SK-N-MC (cell line): ENCODE measurements at regions not wholly inside any gene's neighbourhood (a gene's known extent, or its start where the extent isn't known, plus 50 kb on each side); places are given as distances from the start of the nearest gene placed in this dataset.

ENCODE experiments used
- DNase-seq: peaks from one replicate; pipeline ENCODE4 v3.0.0-alpha.2; 2011; ENCODE audit warnings: low read depth, low spot score
- H3K27ac ChIP-seq: fragments of 200-600 bp; sonication (generic); 2 replicates; pipeline ENCODE4 v1.5.1; 2016; ENCODE audit warnings: mixed run types
- H3K36me3 ChIP-seq: fragments of 200-600 bp; sonication (generic); 2 replicates; pipeline ENCODE4 v1.6.1; 2017; ENCODE audit warnings: antibody characterized with exemption, low read length, mixed read lengths; ENCODE audit not compliant: insufficient read depth
- H3K4me3 ChIP-seq: fragments of 200-600 bp; sonication (generic); 2 replicates; pipeline ENCODE4 v1.5.1; 2016
- H3K9ac ChIP-seq: fragments of 200-600 bp; sonication (generic); 2 replicates; pipeline ENCODE4 v1.8.0; 2017; ENCODE audit warnings: mixed run types, mixed read lengths; ENCODE audit not compliant: insufficient read length
- H3K9me3 ChIP-seq: fragments of 200-600 bp; sonication (generic); 2 replicates; pipeline ENCODE4 v1.6.1; 2017; ENCODE audit warnings: low read depth, mild to moderate bottlenecking, antibody characterized with exemption, low read length, moderate library complexity, mixed read lengths
- EZH2 ChIP-seq: fragments of 200-600 bp; sonication (generic); IDR thresholded peaks from one replicate; pipeline ENCODE4 v1.6.1; 2017; ENCODE audit warnings: antibody characterized with exemption
- FOXP2 ChIP-seq: optimal IDR thresholded peaks from 2 replicates; pipeline ENCODE3; 2011; ENCODE audit warnings: mild to moderate bottlenecking, moderate library complexity; ENCODE audit not compliant: insufficient read depth; ENCODE audit errors: extremely low read length, control extremely low read depth
- POLR2AphosphoS5 ChIP-seq: IDR thresholded peaks from 2 replicates; pipeline ENCODE4 v1.6.1; 2012; ENCODE audit warnings: mild to moderate bottlenecking, low read depth, low read length, borderline replicate concordance

GRCh38 chr9:99431103-99431502, 209.0 kb downstream of the SEC61B start:
- H3K27ac ChIP-seq: no peak overlapping the region
- no peak overlapping the region for H3K9ac ChIP-seq
- no peaks in the 10 kb centered on the region for H3K9me3 ChIP-seq
- no peaks in the 10 kb centered on the region for H3K36me3 ChIP-seq
- H3K4me3 ChIP-seq: no peak overlapping the region
- no peak for TF ChIP-seq EZH2
- no peak for TF ChIP-seq POLR2AphosphoS5
- no peak for TF ChIP-seq FOXP2
- no peak for DNase-seq

DNA sequence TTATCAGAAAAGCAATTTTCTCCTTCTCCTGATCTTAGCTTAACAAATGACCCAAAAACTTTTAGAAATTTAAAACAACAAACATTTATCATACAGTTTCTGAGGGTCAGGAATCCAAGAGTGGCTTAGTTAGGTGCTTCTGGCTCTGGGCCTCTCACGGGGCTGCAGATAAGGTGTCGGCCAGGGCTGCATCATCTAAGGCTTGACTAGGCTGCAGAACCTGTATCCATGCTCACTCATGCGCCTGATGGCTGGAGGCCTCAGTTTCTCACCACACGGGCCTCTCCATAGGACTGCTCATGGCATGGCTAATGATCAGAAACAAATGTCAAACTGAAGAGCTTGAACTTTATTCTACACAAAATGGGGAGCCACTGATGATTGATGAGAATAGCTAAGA, 210.0 kb downstream of the SEC61B start:
- Histone ChIP-seq H3K27ac (no peak overlapping the region), H3K36me3 (no peaks in the 10 kb centered on the region), H3K4me3 (no peak overlapping the region), H3K9ac (no peak overlapping the region), H3K9me3 (no peaks in the 10 kb centered on the region)
- no peak for TF ChIP-seq FOXP2
- DNase-seq: no peak

DNA sequence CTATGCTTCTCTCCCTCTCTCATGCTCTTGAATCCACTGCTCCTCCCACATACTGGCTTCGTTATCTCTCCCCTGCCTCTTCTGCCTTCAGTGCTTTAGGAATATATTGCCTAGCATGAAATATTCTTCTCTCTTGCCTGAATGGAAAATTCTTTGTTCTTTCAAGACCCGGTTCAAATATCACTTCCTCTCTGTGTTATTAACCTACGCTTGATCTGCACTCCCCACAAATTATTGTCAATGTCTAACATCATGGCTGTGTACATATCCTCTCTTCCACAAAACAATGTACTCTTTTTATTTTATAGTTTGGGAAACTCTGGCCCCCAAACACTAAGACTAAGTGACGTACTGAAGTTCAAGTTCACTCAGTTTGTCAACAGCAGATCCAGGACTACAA, 211.0 kb downstream of the SEC61B start:
- no peak for DNase-seq
- Histone ChIP-seq H3K4me3 (no peak overlapping the region), H3K36me3 (no peaks in the 10 kb centered on the region), H3K9me3 (no peaks in the 10 kb centered on the region), H3K9ac (no peak overlapping the region), H3K27ac (no peak overlapping the region)
- no peak for TF ChIP-seq FOXP2
- TF ChIP-seq EZH2: no peak
- no peak for TF ChIP-seq POLR2AphosphoS5

GRCh38 chr9:99433555-99433954, 211.5 kb downstream of the SEC61B start:
- Histone ChIP-seq H3K9me3 (no peaks in the 10 kb centered on the region), H3K4me3 (no peak overlapping the region), H3K9ac (no peak overlapping the region), H3K36me3 (no peaks in the 10 kb centered on the region), H3K27ac (no peak overlapping the region)
- TF ChIP-seq POLR2AphosphoS5: no peak
- TF ChIP-seq EZH2: no peak
- TF ChIP-seq FOXP2: no peak
- DNase-seq: no peak

DNA sequence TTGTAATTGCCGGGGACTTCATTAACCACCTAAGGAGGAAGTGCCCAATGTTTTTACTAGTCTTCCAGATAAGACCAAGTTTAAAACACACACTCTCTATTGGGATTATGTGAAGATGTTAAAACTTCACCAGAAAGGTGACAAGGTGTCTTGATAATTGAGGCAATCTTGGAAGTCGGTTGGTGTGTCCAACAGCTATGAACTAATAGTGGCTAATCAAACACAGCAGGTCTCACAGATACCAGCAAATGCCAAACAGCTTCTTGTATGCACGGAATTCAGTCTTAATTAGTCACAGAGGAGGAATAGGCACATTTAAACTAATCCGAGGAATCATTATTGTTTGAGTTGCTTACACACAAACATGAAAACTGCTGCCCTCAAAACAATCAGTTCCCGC, 214.5 kb downstream of the SEC61B start:
- Histone ChIP-seq H3K9ac (no peak overlapping the region), H3K9me3 (0 out of 2 replicates have a peak, but pooled peaks cover 2% of the 10 kb centered on the region), H3K27ac (no peak overlapping the region), H3K4me3 (no peak overlapping the region), H3K36me3 (no peaks in the 10 kb centered on the region)
- no peak for DNase-seq
- no peak for TF ChIP-seq POLR2AphosphoS5
- no peak for TF ChIP-seq FOXP2
- no peak for TF ChIP-seq EZH2

DNA sequence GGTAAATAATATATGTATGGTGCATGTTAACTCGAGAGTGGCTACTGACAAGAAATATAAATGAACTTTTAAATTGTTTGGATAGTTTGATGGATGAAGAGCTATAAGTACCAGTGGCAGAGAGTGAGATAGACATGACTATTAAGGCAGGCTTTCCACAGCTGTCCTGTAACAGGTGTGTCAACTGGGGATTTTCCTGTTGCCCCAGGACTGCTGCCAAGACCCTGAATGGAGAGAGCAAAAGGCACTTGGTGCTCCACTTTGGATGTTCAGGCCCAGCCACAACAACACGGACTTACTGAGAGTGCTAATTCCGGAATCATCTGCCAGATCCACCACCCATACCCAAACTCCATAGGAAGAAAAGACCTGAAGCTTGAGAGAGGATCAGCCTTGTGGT, 215.1 kb downstream of the SEC61B start:
- TF ChIP-seq FOXP2: no peak
- no peak for TF ChIP-seq POLR2AphosphoS5
- no peak for TF ChIP-seq EZH2
- H3K9ac ChIP-seq: no peak overlapping the region
- no peak for DNase-seq
- 0 out of 2 replicates have a peak, but pooled peaks cover 2% of the 10 kb centered on the region for H3K9me3 ChIP-seq
- no peak overlapping the region for H3K4me3 ChIP-seq
- H3K27ac ChIP-seq: no peak overlapping the region
- no peaks in the 10 kb centered on the region for H3K36me3 ChIP-seq

GRCh38 chr9:99438596-99438995, 216.5 kb downstream of the SEC61B start:
- no peak overlapping the region for H3K4me3 ChIP-seq
- 0 out of 2 replicates have a peak, but pooled peaks cover 2% of the 10 kb centered on the region for H3K9me3 ChIP-seq
- no peak for DNase-seq
- no peaks in the 10 kb centered on the region for H3K36me3 ChIP-seq
- no peak overlapping the region for H3K9ac ChIP-seq
- TF ChIP-seq POLR2AphosphoS5: no peak
- TF ChIP-seq FOXP2: no peak
- TF ChIP-seq EZH2: no peak
- no peak overlapping the region for H3K27ac ChIP-seq

DNA sequence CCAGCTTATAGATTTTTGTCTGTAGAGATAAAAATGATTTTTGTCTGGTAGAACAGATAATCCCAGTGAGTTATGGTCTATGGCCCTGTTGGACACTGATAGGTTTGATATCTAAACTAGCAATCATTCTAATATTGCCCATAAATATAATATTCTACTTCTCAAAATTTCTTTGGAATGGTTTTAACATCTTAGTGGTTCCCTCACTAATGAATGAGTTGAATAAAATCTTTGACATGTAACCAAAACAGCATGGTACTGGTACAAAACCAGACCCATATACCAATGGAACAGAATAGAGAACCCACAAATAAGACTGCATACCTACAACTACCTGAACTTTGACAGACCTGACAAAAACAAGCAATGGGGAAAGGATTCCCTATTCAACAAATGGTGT, 219.7 kb downstream of the SEC61B start:
- no peak for TF ChIP-seq EZH2
- no peak for TF ChIP-seq POLR2AphosphoS5
- no peak for TF ChIP-seq FOXP2
- Histone ChIP-seq H3K27ac (no peak overlapping the region), H3K36me3 (no peaks in the 10 kb centered on the region), H3K9ac (no peak overlapping the region), H3K9me3 (0 out of 2 replicates have a peak, but pooled peaks cover 2% of the 10 kb centered on the region), H3K4me3 (no peak overlapping the region)
- no peak for DNase-seq

GRCh38 chr9:99445371-99445891, 223.3 kb downstream of the SEC61B start:
- TF ChIP-seq FOXP2: no peak
- no peak for TF ChIP-seq POLR2AphosphoS5
- TF ChIP-seq EZH2: no peak

DNA sequence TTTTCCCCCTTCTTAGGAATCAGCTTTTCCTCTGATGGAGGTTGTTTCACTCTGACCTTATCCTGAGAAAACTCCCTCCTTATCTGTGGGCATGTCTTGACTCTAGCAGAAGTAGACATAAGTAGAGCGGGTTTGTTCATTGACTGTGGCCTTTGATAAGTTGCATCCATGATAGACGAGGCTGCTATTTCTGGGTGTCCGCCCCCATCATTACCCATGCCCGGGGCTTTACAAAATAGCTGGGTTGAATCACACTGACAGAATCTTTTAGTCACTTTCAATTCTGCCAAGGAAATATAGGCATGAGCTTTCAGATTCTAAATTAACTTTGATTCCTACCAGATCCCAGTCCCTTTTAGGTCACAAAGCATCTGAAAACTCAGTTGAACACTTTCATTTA, 223.8 kb downstream of the SEC61B start:
- Histone ChIP-seq H3K4me3 (no peak overlapping the region), H3K36me3 (no peaks in the 10 kb centered on the region), H3K27ac (no peak overlapping the region), H3K9me3 (0 out of 2 replicates have a peak, but pooled peaks cover 3% of the 10 kb centered on the region), H3K9ac (no peak overlapping the region)
- DNase-seq: no peak
- TF ChIP-seq FOXP2 (no peak), EZH2 (no peak), POLR2AphosphoS5 (no peak)

More at GRCh38 chr9:99445371-99445891, 223.3 kb downstream of the SEC61B start:
- no peak overlapping the region for H3K27ac ChIP-seq
- no peak for DNase-seq
- H3K4me3 ChIP-seq: no peak overlapping the region
- H3K36me3 ChIP-seq: no peaks in the 10 kb centered on the region
- H3K9ac ChIP-seq: no peak overlapping the region
- H3K9me3 ChIP-seq: 0 out of 2 replicates have a peak, but pooled peaks cover 5% of the 10 kb centered on the region
